Osteocyte (in vitro differentiated cells): ENCODE measurements at regions not wholly inside any gene's neighbourhood (a gene's known extent, or its start where the extent isn't known, plus 50 kb on each side); places are given as distances from the start of the nearest gene placed in this dataset.

Source experiments
- DNase-seq: peaks from one replicate; pipeline ENCODE4 v3.0.0; 2021; ENCODE audit warnings: mixed read lengths; ENCODE audit not compliant: unreplicated experiment; ENCODE audit errors: extremely low spot score
- H3K27ac Mint-ChIP-seq: one replicate; pipeline ENCODE4 v1.8.0; 2021; ENCODE audit warnings: mild to moderate bottlenecking, mixed read lengths; ENCODE audit not compliant: unreplicated experiment
- H3K27me3 Mint-ChIP-seq: one replicate; pipeline ENCODE4 v1.8.0; 2021; ENCODE audit warnings: mixed read lengths; ENCODE audit not compliant: unreplicated experiment
- H3K36me3 Mint-ChIP-seq: one replicate; pipeline ENCODE4 v1.8.0; 2021; ENCODE audit warnings: mixed read lengths; ENCODE audit not compliant: unreplicated experiment
- H3K4me1 Mint-ChIP-seq: one replicate; pipeline ENCODE4 v1.8.0; 2021; ENCODE audit warnings: mixed read lengths; ENCODE audit not compliant: unreplicated experiment
- H3K4me3 Mint-ChIP-seq: one replicate; pipeline ENCODE4 v1.8.0; 2021; ENCODE audit warnings: mild to moderate bottlenecking, moderate library complexity, mixed read lengths; ENCODE audit not compliant: unreplicated experiment
- H3K9me3 Mint-ChIP-seq: one replicate; pipeline ENCODE4 v1.8.0; 2021; ENCODE audit warnings: mixed read lengths; ENCODE audit not compliant: unreplicated experiment
- TF ChIP-seq, protein P1 (sequence below): fragments of 200-600 bp; sonication (generic); IDR thresholded peaks from 2 replicates; pipeline ENCODE4 v1.5.0; 2021; ENCODE audit warnings: antibody characterized with exemption, mild to moderate bottlenecking, moderate library complexity

DNA sequence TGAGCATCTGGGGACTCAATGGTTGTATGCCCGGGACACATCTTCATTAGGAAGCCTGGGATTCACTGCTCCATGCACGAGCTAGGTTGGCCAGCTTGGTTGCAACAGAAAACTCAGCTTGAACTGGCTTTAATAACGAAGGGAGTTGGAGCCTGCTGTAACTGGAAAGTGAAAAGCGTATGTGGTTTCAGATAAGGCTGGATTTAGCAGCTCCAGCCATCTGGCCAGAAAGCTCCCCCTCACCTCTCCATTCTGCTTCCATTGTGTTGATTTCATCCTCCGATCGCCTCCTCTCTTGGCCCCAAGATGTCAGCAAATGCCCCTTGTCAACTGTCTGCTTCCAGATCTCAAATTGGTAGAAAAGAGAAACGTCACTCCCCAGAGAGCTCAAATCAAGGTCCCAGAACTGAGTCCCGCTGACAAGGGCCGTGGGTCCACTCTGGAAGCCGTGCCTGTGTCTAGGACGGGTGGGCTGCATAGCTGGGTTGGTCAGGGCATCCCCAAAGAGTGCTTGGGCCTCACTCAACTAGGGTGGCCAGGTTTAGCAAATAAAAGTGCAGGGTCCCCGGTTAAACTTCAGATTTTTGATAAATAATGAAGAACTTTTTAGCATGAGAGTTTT lies 117.0 kb upstream of the PMEPA1 start:
- no peaks in the 10 kb centered on the region for H3K4me1 Mint-ChIP-seq
- no peak for DNase-seq
- no peak overlapping the region for H3K27ac Mint-ChIP-seq
- H3K36me3 Mint-ChIP-seq, result no peaks in the 10 kb centered on the region
- H3K27me3 Mint-ChIP-seq, result peaks cover 41% of the 10 kb centered on the region
- TF ChIP-seq, protein P1, sequence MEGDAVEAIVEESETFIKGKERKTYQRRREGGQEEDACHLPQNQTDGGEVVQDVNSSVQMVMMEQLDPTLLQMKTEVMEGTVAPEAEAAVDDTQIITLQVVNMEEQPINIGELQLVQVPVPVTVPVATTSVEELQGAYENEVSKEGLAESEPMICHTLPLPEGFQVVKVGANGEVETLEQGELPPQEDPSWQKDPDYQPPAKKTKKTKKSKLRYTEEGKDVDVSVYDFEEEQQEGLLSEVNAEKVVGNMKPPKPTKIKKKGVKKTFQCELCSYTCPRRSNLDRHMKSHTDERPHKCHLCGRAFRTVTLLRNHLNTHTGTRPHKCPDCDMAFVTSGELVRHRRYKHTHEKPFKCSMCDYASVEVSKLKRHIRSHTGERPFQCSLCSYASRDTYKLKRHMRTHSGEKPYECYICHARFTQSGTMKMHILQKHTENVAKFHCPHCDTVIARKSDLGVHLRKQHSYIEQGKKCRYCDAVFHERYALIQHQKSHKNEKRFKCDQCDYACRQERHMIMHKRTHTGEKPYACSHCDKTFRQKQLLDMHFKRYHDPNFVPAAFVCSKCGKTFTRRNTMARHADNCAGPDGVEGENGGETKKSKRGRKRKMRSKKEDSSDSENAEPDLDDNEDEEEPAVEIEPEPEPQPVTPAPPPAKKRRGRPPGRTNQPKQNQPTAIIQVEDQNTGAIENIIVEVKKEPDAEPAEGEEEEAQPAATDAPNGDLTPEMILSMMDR, result no peak
- H3K4me3 Mint-ChIP-seq, result no peak overlapping the region
- no peaks in the 10 kb centered on the region for H3K9me3 Mint-ChIP-seq

DNA sequence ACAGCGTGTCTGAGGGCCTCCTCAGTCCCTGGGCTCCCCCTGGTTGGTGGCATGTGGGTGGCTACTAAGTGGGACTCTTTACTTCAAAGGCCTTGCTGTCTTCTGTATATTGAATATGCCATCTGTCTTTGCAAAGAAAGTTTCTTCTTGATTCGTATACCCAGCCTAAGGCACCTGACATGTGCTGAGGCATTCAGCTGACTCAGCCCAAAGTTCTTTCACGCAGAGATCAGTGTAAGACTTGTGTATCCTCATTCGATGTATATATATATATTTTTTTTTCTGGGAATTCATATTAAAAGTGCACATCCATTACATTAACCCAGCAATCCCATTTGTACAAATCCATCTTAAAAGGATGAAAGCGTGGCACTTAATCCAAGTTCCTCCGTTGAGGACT lies 115.1 kb upstream of the PMEPA1 start:
- no peaks in the 10 kb centered on the region for H3K36me3 Mint-ChIP-seq
- no peaks in the 10 kb centered on the region for H3K9me3 Mint-ChIP-seq
- TF ChIP-seq, protein P1, result no peak
- H3K27me3 Mint-ChIP-seq, result peaks cover 44% of the 10 kb centered on the region
- no peak overlapping the region for H3K4me3 Mint-ChIP-seq
- H3K4me1 Mint-ChIP-seq, result no peaks in the 10 kb centered on the region
- no peak overlapping the region for H3K27ac Mint-ChIP-seq
- DNase-seq, result no peak

DNA sequence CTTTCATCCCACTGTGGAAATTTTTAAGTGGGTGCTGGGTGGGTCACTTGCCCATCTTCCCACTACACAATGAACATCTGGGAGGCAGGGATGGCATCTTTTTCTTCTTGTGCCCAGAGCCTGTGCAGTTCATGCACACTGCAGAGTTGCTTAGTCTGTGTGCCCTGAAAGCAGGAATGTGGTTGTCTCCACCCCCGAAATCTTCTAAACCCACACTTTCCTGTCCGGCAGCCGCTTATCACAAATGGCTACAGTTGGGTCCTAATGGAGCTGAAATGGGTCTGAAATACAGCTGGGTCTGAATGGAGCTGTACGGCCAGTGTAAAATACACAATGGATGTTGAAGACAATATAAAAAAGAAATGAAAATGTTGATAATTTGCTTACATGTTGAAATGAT lies 112.1 kb upstream of the PMEPA1 start:
- H3K4me1 Mint-ChIP-seq, result no peaks in the 10 kb centered on the region
- H3K9me3 Mint-ChIP-seq, result no peaks in the 10 kb centered on the region
- H3K27ac Mint-ChIP-seq, result no peak overlapping the region
- TF ChIP-seq, protein P1, result no peak
- H3K4me3 Mint-ChIP-seq, result no peak overlapping the region
- H3K27me3 Mint-ChIP-seq, result peaks cover 60% of the 10 kb centered on the region
- DNase-seq, result no peak
- no peaks in the 10 kb centered on the region for H3K36me3 Mint-ChIP-seq

DNA sequence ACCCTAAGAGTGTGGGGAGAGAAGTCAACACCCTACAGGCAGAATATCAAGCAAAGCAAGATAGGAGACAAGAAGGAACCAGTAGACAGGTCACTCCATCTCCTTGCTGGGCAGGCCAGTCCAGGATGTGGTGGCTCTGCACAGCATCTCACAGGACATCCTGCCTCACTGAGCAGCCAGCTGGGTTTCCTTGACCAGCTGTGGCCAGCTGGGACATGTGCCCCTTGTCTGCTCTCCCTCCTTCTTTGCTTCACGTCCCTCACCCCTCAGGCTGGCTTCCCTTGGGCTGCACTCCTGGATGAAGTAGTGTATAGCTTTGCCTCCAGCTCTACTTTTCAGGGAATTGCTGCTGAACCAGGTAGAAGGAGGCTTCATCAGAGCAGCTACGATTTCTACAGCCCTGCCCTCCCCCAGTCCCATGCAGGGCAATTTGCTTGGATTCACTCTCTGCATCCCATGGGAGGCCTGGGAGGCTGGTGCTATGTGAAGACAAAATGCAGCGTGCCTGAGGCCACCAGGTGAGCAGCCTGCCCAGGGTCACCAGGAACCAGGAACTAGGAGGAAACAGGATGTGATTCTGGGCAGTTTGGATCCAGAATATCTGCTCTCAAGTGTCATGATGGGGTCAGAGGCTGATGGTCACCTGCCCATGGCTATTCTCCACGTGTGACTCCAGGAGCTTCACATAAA lies 110.0 kb upstream of the PMEPA1 start:
- H3K36me3 Mint-ChIP-seq, result no peaks in the 10 kb centered on the region
- no peak for DNase-seq
- H3K4me3 Mint-ChIP-seq, result no peak overlapping the region
- TF ChIP-seq, protein P1, result no peak
- H3K27me3 Mint-ChIP-seq, result peaks cover 63% of the 10 kb centered on the region
- H3K4me1 Mint-ChIP-seq, result no peaks in the 10 kb centered on the region
- H3K9me3 Mint-ChIP-seq, result no peaks in the 10 kb centered on the region
- H3K27ac Mint-ChIP-seq, result no peak overlapping the region

DNA sequence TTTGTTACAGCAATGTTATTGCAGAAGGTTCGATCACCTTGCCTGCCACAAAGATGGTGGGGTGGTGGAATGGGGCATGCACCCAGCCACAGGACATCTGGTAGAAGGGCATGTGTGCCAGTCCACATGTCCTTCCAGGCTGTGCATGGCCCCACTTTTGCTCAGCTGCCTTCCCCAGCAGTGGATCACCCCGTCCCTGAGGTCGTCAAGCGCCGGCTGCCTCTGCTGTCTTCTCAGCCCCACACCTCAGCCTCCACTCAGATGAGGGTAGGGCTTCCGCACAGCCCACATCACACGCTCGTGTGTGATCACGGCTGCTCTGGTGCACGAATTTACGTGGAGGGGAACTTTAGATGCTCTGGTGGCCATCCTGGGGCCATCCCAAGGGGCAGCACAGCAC lies 109.5 kb upstream of the PMEPA1 start:
- Mint-ChIP-seq H3K9me3 (no peaks in the 10 kb centered on the region), H3K36me3 (no peaks in the 10 kb centered on the region), H3K27me3 (peaks cover 64% of the 10 kb centered on the region), H3K4me3 (no peak overlapping the region), H3K4me1 (no peaks in the 10 kb centered on the region), H3K27ac (no peak overlapping the region)
- no peak for DNase-seq
- TF ChIP-seq, protein P1, result no peak
